ENCODE measurements at regions not wholly inside any gene's neighbourhood (a gene's known extent, or its start where the extent isn't known, plus 50 kb on each side); places are given as distances from the start of the nearest gene placed in this dataset.

DNA sequence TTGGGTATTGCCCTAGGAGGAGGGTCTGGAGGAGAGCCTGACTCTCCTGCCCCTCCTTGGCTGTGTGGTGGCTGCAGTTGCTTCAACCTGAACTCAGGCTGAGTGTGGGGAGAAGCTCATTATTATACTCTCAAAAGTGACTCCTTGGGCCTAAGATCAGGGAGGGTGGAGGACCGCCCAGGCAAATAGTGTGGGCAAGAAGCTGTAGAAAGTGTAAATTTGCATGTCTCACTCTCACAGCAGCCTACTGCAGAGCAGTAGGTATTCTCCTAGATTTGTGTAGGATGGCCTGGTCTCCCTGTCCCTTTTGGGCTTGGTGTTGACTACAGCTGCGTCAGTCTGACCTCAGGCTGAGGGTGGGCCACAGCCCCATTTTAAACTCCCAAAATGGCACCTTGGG is 156.1 kb downstream of the ZNF330 start:
- ATAC-seq (ENCODE audit: low FRiP score in 2 of 2) (no peak), DNase-seq (no peak)
- H3K4me3 ChIP-seq = no peak overlapping the region
- H3K27ac ChIP-seq = no peak overlapping the region
- no peaks in the 10 kb centered on the region for H3K4me1 ChIP-seq
- no peaks in the 10 kb centered on the region for H3K36me3 ChIP-seq
- TF ChIP-seq POLR2A (IDR thresholded peaks at IDR 0.05) = no peak
- TF ChIP-seq, protein P1, sequence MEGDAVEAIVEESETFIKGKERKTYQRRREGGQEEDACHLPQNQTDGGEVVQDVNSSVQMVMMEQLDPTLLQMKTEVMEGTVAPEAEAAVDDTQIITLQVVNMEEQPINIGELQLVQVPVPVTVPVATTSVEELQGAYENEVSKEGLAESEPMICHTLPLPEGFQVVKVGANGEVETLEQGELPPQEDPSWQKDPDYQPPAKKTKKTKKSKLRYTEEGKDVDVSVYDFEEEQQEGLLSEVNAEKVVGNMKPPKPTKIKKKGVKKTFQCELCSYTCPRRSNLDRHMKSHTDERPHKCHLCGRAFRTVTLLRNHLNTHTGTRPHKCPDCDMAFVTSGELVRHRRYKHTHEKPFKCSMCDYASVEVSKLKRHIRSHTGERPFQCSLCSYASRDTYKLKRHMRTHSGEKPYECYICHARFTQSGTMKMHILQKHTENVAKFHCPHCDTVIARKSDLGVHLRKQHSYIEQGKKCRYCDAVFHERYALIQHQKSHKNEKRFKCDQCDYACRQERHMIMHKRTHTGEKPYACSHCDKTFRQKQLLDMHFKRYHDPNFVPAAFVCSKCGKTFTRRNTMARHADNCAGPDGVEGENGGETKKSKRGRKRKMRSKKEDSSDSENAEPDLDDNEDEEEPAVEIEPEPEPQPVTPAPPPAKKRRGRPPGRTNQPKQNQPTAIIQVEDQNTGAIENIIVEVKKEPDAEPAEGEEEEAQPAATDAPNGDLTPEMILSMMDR (IDR thresholded peaks at IDR 0.05) = no peak
- TF ChIP-seq POLR2AphosphoS5 (IDR thresholded peaks at IDR 0.05) = no peak
- no peak for TF ChIP-seq EP300 (IDR thresholded peaks at IDR 0.05)
- WGBS, 2 donors = 100% methylated on average over 2 of the region's 2 CpGs
- H3K27me3 ChIP-seq = no peaks in the 10 kb centered on the region
- H3K9me3 ChIP-seq = no peaks in the 10 kb centered on the region

GRCh38 chr4:141387299-141387698 is 166.6 kb downstream of the ZNF330 start:
- Histone ChIP-seq H3K36me3 (no peaks in the 10 kb centered on the region), H3K27me3 (no peaks in the 10 kb centered on the region), H3K27ac (no peak overlapping the region), H3K4me1 (peaks cover 0 to 5% (median 0%) of the 10 kb centered on the region in 4 donors), H3K9me3 (no peaks in the 10 kb centered on the region), H3K4me3 (no peak overlapping the region)
- WGBS, 2 donors = 85 to 89% methylated on average over 2 of the region's 2 CpGs
- ATAC-seq (ENCODE audit: low FRiP score in 2 of 2) (no peak), DNase-seq (no peak)
- TF ChIP-seq, protein P1 (IDR thresholded peaks at IDR 0.05) = no peak
- TF ChIP-seq POLR2A (IDR thresholded peaks at IDR 0.05) = no peak
- no peak for TF ChIP-seq POLR2AphosphoS5 (IDR thresholded peaks at IDR 0.05)
- no peak for TF ChIP-seq EP300 (IDR thresholded peaks at IDR 0.05)

GRCh38 chr4:141388481-141388880 is 167.8 kb downstream of the ZNF330 start:
- ATAC-seq (ENCODE audit: low FRiP score in 2 of 2) = no peak
- TF ChIP-seq POLR2AphosphoS5 (IDR thresholded peaks at IDR 0.05) = no peak
- TF ChIP-seq, protein P1 (IDR thresholded peaks at IDR 0.05) = no peak
- TF ChIP-seq EP300 (IDR thresholded peaks at IDR 0.05) = no peak
- no peak for TF ChIP-seq POLR2A (IDR thresholded peaks at IDR 0.05)
- DNase-seq = no peak
- Histone ChIP-seq H3K27ac (no peak overlapping the region), H3K36me3 (no peaks in the 10 kb centered on the region), H3K9me3 (no peaks in the 10 kb centered on the region), H3K27me3 (no peaks in the 10 kb centered on the region), H3K4me1 (peaks cover 0 to 5% (median 0%) of the 10 kb centered on the region in 4 donors), H3K4me3 (no peak overlapping the region)
- 61 to 62% methylated on average over 3 of the region's 3 CpGs for WGBS, 2 donors

GRCh38 chr4:141389649-141390048 is 169.0 kb downstream of the ZNF330 start:
- Histone ChIP-seq H3K27me3 (no peaks in the 10 kb centered on the region), H3K4me1 (peaks cover 0 to 5% (median 0%) of the 10 kb centered on the region in 4 donors), H3K4me3 (no peak overlapping the region), H3K36me3 (no peaks in the 10 kb centered on the region), H3K27ac (no peak overlapping the region), H3K9me3 (no peaks in the 10 kb centered on the region)
- WGBS, 2 donors = 65 to 76% methylated on average over 1 of the region's 1 CpG
- TF ChIP-seq EP300 (IDR thresholded peaks at IDR 0.05) (no peak), POLR2A (IDR thresholded peaks at IDR 0.05) (no peak), POLR2AphosphoS5 (IDR thresholded peaks at IDR 0.05) (no peak)
- TF ChIP-seq, protein P1 (IDR thresholded peaks at IDR 0.05) = no peak
- ATAC-seq (ENCODE audit: low FRiP score in 2 of 2) (no peak), DNase-seq (no peak)

DNA sequence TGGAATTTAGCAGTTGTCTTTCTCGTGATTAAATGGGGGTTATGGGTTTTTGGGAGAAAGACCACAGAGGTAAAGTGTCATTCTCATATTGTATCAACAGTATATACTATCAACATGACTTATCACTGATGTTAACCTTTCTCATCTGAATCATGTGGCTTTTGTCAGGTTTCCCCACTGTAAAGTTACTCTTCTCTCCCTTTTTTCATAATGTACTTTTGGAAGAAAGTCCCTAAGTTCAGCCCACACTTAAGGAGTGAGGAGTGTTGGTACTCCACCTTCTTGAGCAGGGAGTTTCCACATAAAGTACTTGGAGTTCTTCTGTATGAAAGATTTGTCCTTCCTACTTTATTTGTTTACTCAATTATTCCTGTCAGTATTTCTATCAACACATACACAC is 169.9 kb downstream of the ZNF330 start:
- peaks cover 0 to 5% (median 0%) of the 10 kb centered on the region in 4 donors for H3K4me1 ChIP-seq
- ATAC-seq (ENCODE audit: low FRiP score in 2 of 2) (no peak), DNase-seq (no peak)
- TF ChIP-seq, protein P1 (IDR thresholded peaks at IDR 0.05) = no peak
- TF ChIP-seq POLR2AphosphoS5 (IDR thresholded peaks at IDR 0.05) = no peak
- no peak for TF ChIP-seq POLR2A (IDR thresholded peaks at IDR 0.05)
- peak in 1 of 4 donors; percentile 44 for TF ChIP-seq EP300 (IDR thresholded peaks at IDR 0.05)
- no peak overlapping the region for H3K4me3 ChIP-seq
- H3K27me3 ChIP-seq = no peaks in the 10 kb centered on the region
- no peaks in the 10 kb centered on the region for H3K36me3 ChIP-seq
- no peaks in the 10 kb centered on the region for H3K9me3 ChIP-seq
- no peak overlapping the region for H3K27ac ChIP-seq
- WGBS, 2 donors = 61% methylated on average over 1 of the region's 1 CpG
